ENCODE measurements at regions not wholly inside any gene's neighbourhood (a gene's known extent, or its start where the extent isn't known, plus 50 kb on each side); places are given as distances from the start of the nearest gene placed in this dataset.

- DNase-seq: no peak
Observed at GRCh38 chr1:29842130-29842529, 605.8 kb downstream of the PTPRU start.

- DNase-seq: no peak
Observed at GRCh38 chr1:29839726-29840125, 603.4 kb downstream of the PTPRU start.

- DNase-seq: no peak
Observed at GRCh38 chr1:29838738-29839320, 602.5 kb downstream of the PTPRU start.

- no peak for DNase-seq
Observed at GRCh38 chr1:29836651-29837646, 600.6 kb downstream of the PTPRU start.

- peak; percentile 5 for DNase-seq
Observed at GRCh38 chr1:29835874-29836273, 599.6 kb downstream of the PTPRU start.

GRCh38 chr1:29835406-29835805 is 599.1 kb downstream of the PTPRU start:
- DNase-seq: no peak

GRCh38 chr1:29833581-29833980 is 597.3 kb downstream of the PTPRU start:
- DNase-seq: no peak

- no peak for DNase-seq
Observed at GRCh38 chr1:29832936-29833335, 596.6 kb downstream of the PTPRU start.

- no peak for DNase-seq
Observed at GRCh38 chr1:29832471-29832870, 596.1 kb downstream of the PTPRU start.

- DNase-seq: no peak
Observed at GRCh38 chr1:29831500-29832117, 595.3 kb downstream of the PTPRU start.

GRCh38 chr1:29830916-29831315 is 594.6 kb downstream of the PTPRU start:
- no peak for DNase-seq

- DNase-seq: no peak
Observed at GRCh38 chr1:29830383-29830782, 594.1 kb downstream of the PTPRU start.

GRCh38 chr1:29829448-29830344 is 593.4 kb downstream of the PTPRU start:
- DNase-seq: no peak

- no peak for DNase-seq
Observed at GRCh38 chr1:29828526-29829447, 592.5 kb downstream of the PTPRU start.

GRCh38 chr1:29827801-29828525 is 591.6 kb downstream of the PTPRU start:
- DNase-seq: no peak

- DNase-seq: no peak
Observed at GRCh38 chr1:29827237-29827750, 591.0 kb downstream of the PTPRU start.

- DNase-seq: no peak
Observed at GRCh38 chr1:29826646-29827045, 590.3 kb downstream of the PTPRU start.

- DNase-seq: no peak
Observed at GRCh38 chr1:29825941-29826415, 589.7 kb downstream of the PTPRU start.

GRCh38 chr1:29825274-29825940 is 589.1 kb downstream of the PTPRU start:
- no peak for DNase-seq

Data from hematopoietic multipotent progenitor cell treated with erythropoietin and hydrocortisone succinate and interleukin-3 and kit ligand, for 4 days (in vitro differentiated cells).